H9 (cell line): ENCODE measurements at regions not wholly inside any gene's neighbourhood (a gene's known extent, or its start where the extent isn't known, plus 50 kb on each side); places are given as distances from the start of the nearest gene placed in this dataset.

ENCODE experiments used
- DNase-seq: peaks from one replicate; pipeline ENCODE4 v3.0.0-alpha.2; 2017
- H2AFZ ChIP-seq: one replicate; pipeline ENCODE4 v1.6.1; 2013; ENCODE audit warnings: mild to moderate bottlenecking, low read length, control low read depth, moderate library complexity
- H2AK5ac ChIP-seq: 2 replicates; pipeline ENCODE4 v1.6.1; 2013; ENCODE audit warnings: low read length, control low read depth, mixed read lengths; ENCODE audit not compliant: insufficient read length
- H2BK120ac ChIP-seq: one replicate; pipeline ENCODE4 v1.6.1; 2013; ENCODE audit warnings: low read depth, mild to moderate bottlenecking, low read length, control low read depth, inconsistent platforms; ENCODE audit not compliant: poor library complexity, severe bottlenecking
- H2BK12ac ChIP-seq: 2 replicates; pipeline ENCODE4 v1.6.1; 2013; ENCODE audit warnings: low read length, control low read depth, mixed read lengths, low read depth; ENCODE audit not compliant: insufficient read length
- H2BK15ac ChIP-seq: 2 replicates; pipeline ENCODE4 v1.6.1; 2013; ENCODE audit warnings: low read depth, low read length, control low read depth
- H2BK20ac ChIP-seq: one replicate; pipeline ENCODE4 v1.6.1; 2013; ENCODE audit warnings: low read depth, mild to moderate bottlenecking, low read length, control low read depth, inconsistent platforms; ENCODE audit not compliant: poor library complexity, severe bottlenecking
- H2BK5ac ChIP-seq: 2 replicates; pipeline ENCODE4 v1.6.1; 2013; ENCODE audit warnings: low read length, control low read depth, mixed read lengths; ENCODE audit not compliant: insufficient read length
- H3K14ac ChIP-seq: 2 replicates; pipeline ENCODE4 v1.6.1; 2013; ENCODE audit warnings: low read length, control low read depth; ENCODE audit not compliant: insufficient read depth
- H3K18ac ChIP-seq: 2 replicates; pipeline ENCODE4 v1.6.1; 2013; ENCODE audit warnings: low read depth, mild to moderate bottlenecking, mixed read lengths, low read length, control low read depth; ENCODE audit not compliant: insufficient read length
- H3K23ac ChIP-seq: 2 replicates; pipeline ENCODE4 v1.6.1; 2013; ENCODE audit warnings: low read length, control low read depth, mixed read lengths, low read depth; ENCODE audit not compliant: insufficient read length
- H3K23me2 ChIP-seq: 2 replicates; pipeline ENCODE4 v1.6.1; 2013; ENCODE audit warnings: low read depth, mild to moderate bottlenecking, mixed read lengths, low read length, control low read depth; ENCODE audit not compliant: insufficient read length, poor library complexity, severe bottlenecking
- H3K27ac ChIP-seq: 2 replicates; pipeline ENCODE4 v1.5.1; 2013; ENCODE audit warnings: low read length, control low read depth, mixed read lengths, low read depth; ENCODE audit not compliant: insufficient read length
- H3K27me3 ChIP-seq: 2 replicates; pipeline ENCODE4 v1.6.1; 2013; ENCODE audit warnings: low read length, control low read depth, inconsistent platforms; ENCODE audit not compliant: insufficient read depth
- H3K4ac ChIP-seq: 2 replicates; pipeline ENCODE4 v1.6.1; 2013; ENCODE audit warnings: low read depth, mild to moderate bottlenecking, control low read depth, inconsistent platforms, low read length, moderate library complexity
- H3K4me1 ChIP-seq: 2 replicates; pipeline ENCODE4 v1.6.1; 2013; ENCODE audit warnings: low read length, control low read depth, inconsistent platforms; ENCODE audit not compliant: insufficient read depth
- H3K4me2 ChIP-seq: 2 replicates; pipeline ENCODE4 v1.6.1; 2013; ENCODE audit warnings: low read length, control low read depth, mixed read lengths; ENCODE audit not compliant: insufficient read length, insufficient read depth
- H3K56ac ChIP-seq: 2 replicates; pipeline ENCODE4 v1.6.1; 2013; ENCODE audit warnings: low read depth, mild to moderate bottlenecking, mixed read lengths, low read length, control low read depth; ENCODE audit not compliant: insufficient read length
- H3K79me1 ChIP-seq: 2 replicates; pipeline ENCODE4 v1.6.1; 2013; ENCODE audit warnings: low read depth, mild to moderate bottlenecking, moderate library complexity, low read length, control low read depth, inconsistent platforms; ENCODE audit not compliant: insufficient read depth, poor library complexity, severe bottlenecking
- H3K79me2 ChIP-seq: 2 replicates; pipeline ENCODE4 v1.6.1; 2013; ENCODE audit warnings: low read length, control low read depth, inconsistent platforms; ENCODE audit not compliant: insufficient read depth
- H3K9ac ChIP-seq: 2 replicates; pipeline ENCODE4 v1.6.1; 2013; ENCODE audit warnings: low read length, control low read depth, mixed read lengths; ENCODE audit not compliant: insufficient read length; ENCODE audit errors: extremely low read depth
- H3K9me3 ChIP-seq: one replicate; pipeline ENCODE4 v1.6.1; 2013; ENCODE audit warnings: low read depth, low read length, inconsistent platforms; ENCODE audit not compliant: control insufficient read depth
- H3T11ph ChIP-seq: one replicate; pipeline ENCODE4 v1.6.1; 2013; ENCODE audit warnings: mild to moderate bottlenecking, low read length, control low read depth, inconsistent platforms
- H4K20me1 ChIP-seq: one replicate; pipeline ENCODE4 v1.6.1; 2013; ENCODE audit not compliant: control insufficient read depth, insufficient read length, insufficient read depth
- H4K5ac ChIP-seq: 2 replicates; pipeline ENCODE4 v1.6.1; 2013; ENCODE audit warnings: low read depth, mild to moderate bottlenecking, mixed read lengths, low read length, control low read depth; ENCODE audit not compliant: insufficient read length
- H4K8ac ChIP-seq: replicated peaks from 2 replicates; pipeline ENCODE4 v1.6.1; 2013; ENCODE audit warnings: low read length, control low read depth, mixed read lengths, low read depth; ENCODE audit not compliant: insufficient read length
- H4K91ac ChIP-seq: 2 replicates; pipeline ENCODE4 v1.6.1; 2013; ENCODE audit warnings: low read depth, mild to moderate bottlenecking, moderate library complexity, mixed read lengths, low read length, control low read depth; ENCODE audit not compliant: insufficient read length
- H3K27ac Mint-ChIP-seq, 3 experiments: 2 replicates in 2 of 3; 3 replicates in 1 of 3; pipeline ENCODE4 v1.8.0; 2020 to 2021; ENCODE audit warnings: mixed read lengths in 3 of 3, mild to moderate bottlenecking in 1 of 3, moderate library complexity in 1 of 3
- H3K27me3 Mint-ChIP-seq: 2 replicates; pipeline ENCODE4 v1.8.0; 2021; ENCODE audit warnings: low read depth, mild to moderate bottlenecking, moderate library complexity, mixed read lengths
- H3K36me3 Mint-ChIP-seq, 3 experiments: 2 replicates in 2 of 3; 3 replicates in 1 of 3; pipeline ENCODE4 v1.8.0; 2020 to 2021; ENCODE audit warnings: low read depth in 3 of 3, mixed read lengths in 3 of 3; ENCODE audit not compliant: insufficient read depth in 1 of 3
- H3K4me1 Mint-ChIP-seq, 2 experiments: 2 replicates each; pipeline ENCODE4 v1.8.0; 2020; ENCODE audit warnings: mixed read lengths in 2 of 2
- H3K4me3 Mint-ChIP-seq, 2 experiments: 2 replicates in 1 of 2; 3 replicates in 1 of 2; pipeline ENCODE4 v1.8.0; 2020 to 2021; ENCODE audit warnings: mild to moderate bottlenecking in 2 of 2, mixed read lengths in 2 of 2, moderate library complexity in 1 of 2
- H3K9me3 Mint-ChIP-seq, 2 experiments: 2 replicates in 1 of 2; 3 replicates in 1 of 2; pipeline ENCODE4 v1.8.0; 2020; ENCODE audit warnings: mild to moderate bottlenecking in 2 of 2, mixed read lengths in 2 of 2, moderate library complexity in 1 of 2
- CTCF ChIP-seq: fragments of 200-600 bp; sonication (generic); conservative IDR thresholded peaks from 3 replicates; pipeline ENCODE4 v1.8.0; 2021; ENCODE audit warnings: antibody characterized with exemption, mild to moderate bottlenecking
- WGBS: extraction: QIAGEN DNeasy Blood & Tissue Kit; methylation state at CpG from one replicate; pipeline ENCODE4 v1.1.7; 2013; ENCODE audit warnings: missing lambda C conversion rate, low lambda C conversion rate, mixed read lengths; ENCODE audit not compliant: insufficient read length; ENCODE audit errors: extremely low coverage; 5-methylcytosine and 5-hydroxymethylcytosine counted together

- H3K23ac ChIP-seq: no peak overlapping the region
- no peak overlapping the region for H2BK120ac ChIP-seq
- peaks cover 4% of the 10 kb centered on the region; the same call in 1 of the 2 replicates for H3K4me1 ChIP-seq
- Mint-ChIP-seq H3K4me1 (peaks cover 17 to 23% of the 10 kb centered on the region in 2 experiments), H3K4me3 (no peak overlapping the region), H3K9me3 (peaks cover 5 to 13% of the 10 kb centered on the region in 2 experiments; a peak in 4 of 5 replicates), H3K27me3 (no peaks in the 10 kb centered on the region), H3K27ac (no peak overlapping the region), H3K36me3 (peaks cover 18 to 40% (median 25%) of the 10 kb centered on the region in 3 experiments)
- H2BK15ac ChIP-seq: no peak overlapping the region
- no peak overlapping the region for H3K9ac ChIP-seq
- no peak overlapping the region for H3T11ph ChIP-seq
- no peak overlapping the region for H4K91ac ChIP-seq
- H2AK5ac ChIP-seq: no peak overlapping the region
- H4K5ac ChIP-seq: no peak overlapping the region
- no peak overlapping the region for H3K14ac ChIP-seq
- no peaks in the 10 kb centered on the region for H4K20me1 ChIP-seq
- no peak for TF ChIP-seq CTCF
- no peak overlapping the region for H3K4me2 ChIP-seq
- no peaks in the 10 kb centered on the region for H3K79me2 ChIP-seq
- DNase-seq: no peak
- no peaks in the 10 kb centered on the region for H3K79me1 ChIP-seq
- H2BK5ac ChIP-seq: no peak overlapping the region
- no peak overlapping the region for H2AFZ ChIP-seq
- H3K9me3 ChIP-seq: no peaks in the 10 kb centered on the region
- no peak overlapping the region for H3K18ac ChIP-seq
- no peak overlapping the region for H4K8ac ChIP-seq
- no CpG with 5 or more reads among the region's 1 CpG for WGBS
- no peak overlapping the region for H2BK12ac ChIP-seq
- H3K4ac ChIP-seq: no peak overlapping the region
- H3K27ac ChIP-seq: no peak overlapping the region
- H3K23me2 ChIP-seq: no peaks in the 10 kb centered on the region
- no peaks in the 10 kb centered on the region for H3K27me3 ChIP-seq
- no peak overlapping the region for H2BK20ac ChIP-seq
- H3K56ac ChIP-seq: no peak overlapping the region
These were observed 124.6 kb upstream of the CADPS start for GRCh38 chr3:62999791-63000190.
